ENCODE measurements at regions not wholly inside any gene's neighbourhood (a gene's known extent, or its start where the extent isn't known, plus 50 kb on each side); places are given as distances from the start of the nearest gene placed in this dataset.

GRCh38 chr18:57220930-57221483 is 74.1 kb downstream of the BOD1L2 start:
- H3K4me1 Mint-ChIP-seq, result no peaks in the 10 kb centered on the region

GRCh38 chr18:57223144-57223870 is 76.4 kb downstream of the BOD1L2 start:
- H3K4me1 Mint-ChIP-seq, result no peaks in the 10 kb centered on the region
- DNase-seq, result no peak
- H3K9me3 Mint-ChIP-seq, result no peaks in the 10 kb centered on the region
- CTCF ChIA-PET, result no interaction called here
- H3K4me3 Mint-ChIP-seq, result no peak overlapping the region
- H3K27ac Mint-ChIP-seq, result no peak overlapping the region
- no peaks in the 10 kb centered on the region for H3K36me3 Mint-ChIP-seq
- peaks cover 3% of the 10 kb centered on the region for H3K27me3 Mint-ChIP-seq

More at GRCh38 chr18:57220930-57221483, 74.1 kb downstream of the BOD1L2 start:
- peaks cover 3% of the 10 kb centered on the region for H3K27me3 Mint-ChIP-seq
- no peaks in the 10 kb centered on the region for H3K36me3 Mint-ChIP-seq
- CTCF ChIA-PET, result no interaction called here
- no peaks in the 10 kb centered on the region for H3K9me3 Mint-ChIP-seq
- DNase-seq, result no peak
- no peak overlapping the region for H3K27ac Mint-ChIP-seq
- no peak overlapping the region for H3K4me3 Mint-ChIP-seq

GRCh38 chr18:57230861-57231585 is 84.1 kb downstream of the BOD1L2 start:
- Mint-ChIP-seq H3K36me3 (no peaks in the 10 kb centered on the region), H3K4me1 (no peaks in the 10 kb centered on the region), H3K4me3 (no peak overlapping the region), H3K27me3 (peaks cover 5% of the 10 kb centered on the region), H3K27ac (no peak overlapping the region), H3K9me3 (no peaks in the 10 kb centered on the region)
- CTCF ChIA-PET, result no interaction called here
- DNase-seq, result no peak

DNA sequence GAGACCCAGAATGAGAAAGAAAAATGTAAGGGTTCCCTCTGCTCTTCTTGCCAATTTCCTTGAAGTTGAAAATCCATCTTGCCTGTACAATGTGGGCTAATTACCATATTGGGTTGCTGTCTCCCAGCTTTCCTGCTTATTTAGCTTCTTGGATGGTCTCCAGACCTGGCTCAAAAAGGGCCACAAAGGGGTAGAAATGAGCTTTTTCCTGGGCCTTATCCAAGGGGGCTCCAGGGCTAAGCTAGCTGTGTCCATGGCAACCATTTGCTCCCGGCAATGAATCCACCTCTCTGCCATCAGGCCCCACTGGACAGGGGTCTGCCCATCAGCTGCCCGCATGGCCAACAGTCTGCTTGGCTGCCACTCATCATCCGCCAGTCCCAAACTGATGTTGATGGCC is 85.0 kb downstream of the BOD1L2 start:
- CTCF ChIA-PET, result no interaction called here
- Mint-ChIP-seq H3K4me3 (no peak overlapping the region), H3K9me3 (no peaks in the 10 kb centered on the region), H3K27ac (no peak overlapping the region), H3K4me1 (no peaks in the 10 kb centered on the region), H3K27me3 (peaks cover 5% of the 10 kb centered on the region), H3K36me3 (no peaks in the 10 kb centered on the region)
- DNase-seq, result no peak

DNA sequence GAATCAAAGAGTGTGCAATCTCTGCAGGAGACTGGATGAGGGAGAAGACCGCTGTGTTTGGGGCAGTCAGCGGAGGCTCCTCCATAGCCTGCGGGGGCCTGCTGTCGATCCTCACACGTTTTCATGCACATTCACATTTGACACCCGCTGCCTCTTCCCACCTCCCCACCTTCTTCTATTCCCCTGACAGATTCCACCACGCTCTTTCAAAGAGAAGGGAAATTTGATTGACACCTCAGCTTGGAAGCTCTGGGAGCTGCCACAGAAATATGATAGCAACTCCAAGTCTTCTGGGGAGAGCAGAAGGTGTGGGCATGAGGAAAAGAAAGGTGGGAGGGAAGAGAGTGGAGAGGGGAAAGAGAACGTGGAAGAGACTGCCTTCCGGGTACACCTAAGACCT is 87.5 kb downstream of the BOD1L2 start:
- no peak for DNase-seq
- Mint-ChIP-seq H3K9me3 (no peaks in the 10 kb centered on the region), H3K4me3 (no peak overlapping the region), H3K27me3 (peaks cover 5% of the 10 kb centered on the region), H3K36me3 (no peaks in the 10 kb centered on the region), H3K4me1 (no peaks in the 10 kb centered on the region), H3K27ac (no peak overlapping the region)
- CTCF ChIA-PET, result no interaction called here

DNA sequence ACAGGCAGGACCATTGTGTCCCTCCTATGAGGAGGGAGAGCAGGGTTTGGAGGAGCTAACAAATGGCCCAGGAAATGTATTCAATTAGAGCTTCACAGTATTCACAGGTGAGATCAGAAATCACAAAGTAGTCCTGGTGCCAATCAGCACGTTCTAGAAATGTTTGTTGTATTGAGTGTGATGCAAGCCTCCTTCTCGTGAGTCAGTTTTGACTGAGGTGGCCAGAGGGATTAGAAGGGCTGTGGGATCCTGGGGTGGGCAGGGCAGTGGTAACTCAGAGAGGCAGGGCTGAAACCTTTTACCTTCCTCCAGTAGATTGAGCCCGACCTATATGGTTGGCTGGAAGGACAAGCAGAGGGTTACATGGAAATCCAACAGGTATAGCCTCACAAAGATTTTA is 95.0 kb downstream of the BOD1L2 start:
- no peaks in the 10 kb centered on the region for H3K9me3 Mint-ChIP-seq
- CTCF ChIA-PET, result no interaction called here
- DNase-seq, result no peak
- H3K4me3 Mint-ChIP-seq, result no peak overlapping the region
- H3K4me1 Mint-ChIP-seq, result no peaks in the 10 kb centered on the region
- H3K36me3 Mint-ChIP-seq, result no peaks in the 10 kb centered on the region
- H3K27ac Mint-ChIP-seq, result no peak overlapping the region
- no peaks in the 10 kb centered on the region for H3K27me3 Mint-ChIP-seq

- no peaks in the 10 kb centered on the region for H3K36me3 Mint-ChIP-seq
- no peak overlapping the region for H3K27ac Mint-ChIP-seq
- CTCF ChIA-PET, result no interaction called here
- H3K4me3 Mint-ChIP-seq, result no peak overlapping the region
- no peaks in the 10 kb centered on the region for H3K27me3 Mint-ChIP-seq
- DNase-seq, result no peak
- H3K9me3 Mint-ChIP-seq, result no peaks in the 10 kb centered on the region
- no peaks in the 10 kb centered on the region for H3K4me1 Mint-ChIP-seq
Observed at GRCh38 chr18:57242285-57242684, 95.4 kb downstream of the BOD1L2 start.

DNA sequence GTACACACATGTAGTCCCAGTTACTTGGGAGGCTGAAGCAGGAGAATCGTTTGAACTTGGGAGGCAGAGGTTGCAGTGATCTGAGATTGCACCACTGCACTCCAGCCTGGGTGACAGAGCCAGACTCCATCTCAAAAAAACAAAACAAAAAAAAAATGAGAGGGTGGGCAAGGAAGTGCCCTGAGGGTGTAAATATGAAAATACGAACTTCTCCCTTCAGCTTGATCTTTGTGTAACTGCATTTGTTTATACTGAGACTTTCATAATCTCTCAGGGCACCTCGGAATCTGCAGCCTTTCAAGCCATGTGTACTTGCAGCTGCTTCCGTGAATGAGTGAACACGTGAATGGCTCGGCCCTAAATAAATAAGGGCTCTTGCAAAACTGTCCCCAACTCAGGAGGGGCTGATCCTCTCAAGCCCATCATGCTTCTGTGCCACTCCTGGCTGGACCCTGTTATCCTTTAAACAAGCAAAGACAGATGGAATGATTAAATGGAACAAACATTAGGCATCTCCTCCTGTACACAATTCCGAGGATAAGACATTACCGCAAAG is 96.8 kb downstream of the BOD1L2 start:
- Mint-ChIP-seq H3K9me3 (no peaks in the 10 kb centered on the region), H3K27ac (no peak overlapping the region), H3K36me3 (no peaks in the 10 kb centered on the region), H3K27me3 (no peaks in the 10 kb centered on the region), H3K4me1 (no peaks in the 10 kb centered on the region), H3K4me3 (no peak overlapping the region)
- CTCF ChIA-PET, result no interaction called here
- no peak for DNase-seq

- Mint-ChIP-seq H3K4me3 (no peak overlapping the region), H3K27ac (no peak overlapping the region), H3K9me3 (no peaks in the 10 kb centered on the region), H3K27me3 (no peaks in the 10 kb centered on the region), H3K4me1 (no peaks in the 10 kb centered on the region), H3K36me3 (no peaks in the 10 kb centered on the region)
- CTCF ChIA-PET, result no interaction called here
- DNase-seq, result no peak
Observed at GRCh38 chr18:57249179-57249578, 102.3 kb downstream of the BOD1L2 start.

- CTCF ChIA-PET, result no interaction called here
- Mint-ChIP-seq H3K27me3 (no peaks in the 10 kb centered on the region), H3K4me1 (no peaks in the 10 kb centered on the region), H3K9me3 (no peaks in the 10 kb centered on the region), H3K4me3 (no peak overlapping the region), H3K27ac (no peak overlapping the region), H3K36me3 (no peaks in the 10 kb centered on the region)
- no peak for DNase-seq
Observed at GRCh38 chr18:57249883-57250282, 102.5 kb upstream of the ST8SIA3 start.

DNA sequence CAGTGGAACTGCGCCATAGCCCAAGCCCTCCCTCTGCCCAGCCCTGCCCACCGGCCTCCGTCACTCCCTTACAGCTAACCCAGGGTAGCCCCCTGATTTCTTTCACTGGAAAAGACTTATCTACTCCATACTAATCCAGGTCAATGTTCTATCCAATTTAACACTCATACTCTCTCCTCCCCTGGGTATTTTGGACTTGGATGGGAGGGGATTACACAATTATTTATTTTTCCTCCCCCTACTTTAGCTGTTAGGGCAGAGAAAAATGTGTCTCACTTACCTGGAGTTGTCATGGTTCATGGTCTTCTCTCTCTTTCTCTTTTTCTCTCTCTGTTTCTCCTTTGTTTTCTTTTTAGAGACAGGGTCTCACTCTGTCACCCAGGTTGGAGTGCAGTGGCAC is 100.6 kb upstream of the ST8SIA3 start:
- Mint-ChIP-seq H3K27ac (no peak overlapping the region), H3K9me3 (no peaks in the 10 kb centered on the region), H3K27me3 (no peaks in the 10 kb centered on the region), H3K36me3 (no peaks in the 10 kb centered on the region), H3K4me3 (no peak overlapping the region), H3K4me1 (no peaks in the 10 kb centered on the region)
- DNase-seq, result no peak
- CTCF ChIA-PET, result no interaction called here

- Mint-ChIP-seq H3K27me3 (no peaks in the 10 kb centered on the region), H3K9me3 (peaks cover 1% of the 10 kb centered on the region), H3K4me1 (no peaks in the 10 kb centered on the region), H3K36me3 (no peaks in the 10 kb centered on the region), H3K4me3 (no peak overlapping the region), H3K27ac (no peak overlapping the region)
- CTCF ChIA-PET, result no interaction called here
- DNase-seq, result no peak
Observed at GRCh38 chr18:57253903-57254302, 98.5 kb upstream of the ST8SIA3 start.

DNA sequence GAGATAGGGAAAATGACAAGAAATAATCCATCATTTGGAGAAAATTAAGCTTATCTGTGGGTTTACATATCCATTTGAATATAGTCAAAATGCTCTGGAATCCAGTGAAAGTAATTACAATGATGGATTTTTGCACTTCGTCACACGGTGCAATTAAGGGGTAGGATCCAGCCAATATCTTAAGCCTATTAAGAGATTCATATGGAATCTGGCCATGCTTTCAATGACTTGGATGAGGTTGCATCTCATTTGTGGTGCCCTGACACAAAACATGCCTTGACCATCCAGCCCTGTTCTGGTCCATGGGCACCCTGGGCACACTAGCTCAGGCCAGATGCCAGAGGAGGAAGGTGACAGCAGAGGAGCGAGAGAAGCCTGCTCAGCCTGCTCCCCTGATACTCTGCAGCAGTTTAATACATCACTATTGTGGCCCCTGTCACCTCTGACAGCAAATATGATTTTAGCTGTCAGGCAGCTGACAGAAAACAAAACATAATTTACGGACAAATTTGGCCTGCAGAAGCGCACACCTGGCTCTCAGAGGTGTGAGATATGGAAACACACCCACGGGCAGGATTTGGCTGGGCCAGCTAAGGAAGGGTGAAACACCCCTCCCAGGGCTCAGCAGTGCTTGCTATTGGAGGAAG is 94.1 kb upstream of the ST8SIA3 start:
- CTCF ChIA-PET, result no interaction called here
- no peaks in the 10 kb centered on the region for H3K36me3 Mint-ChIP-seq
- DNase-seq, result no peak
- H3K27me3 Mint-ChIP-seq, result no peaks in the 10 kb centered on the region
- no peaks in the 10 kb centered on the region for H3K4me1 Mint-ChIP-seq
- H3K4me3 Mint-ChIP-seq, result no peak overlapping the region
- peaks cover 6% of the 10 kb centered on the region for H3K9me3 Mint-ChIP-seq
- no peak overlapping the region for H3K27ac Mint-ChIP-seq

DNA sequence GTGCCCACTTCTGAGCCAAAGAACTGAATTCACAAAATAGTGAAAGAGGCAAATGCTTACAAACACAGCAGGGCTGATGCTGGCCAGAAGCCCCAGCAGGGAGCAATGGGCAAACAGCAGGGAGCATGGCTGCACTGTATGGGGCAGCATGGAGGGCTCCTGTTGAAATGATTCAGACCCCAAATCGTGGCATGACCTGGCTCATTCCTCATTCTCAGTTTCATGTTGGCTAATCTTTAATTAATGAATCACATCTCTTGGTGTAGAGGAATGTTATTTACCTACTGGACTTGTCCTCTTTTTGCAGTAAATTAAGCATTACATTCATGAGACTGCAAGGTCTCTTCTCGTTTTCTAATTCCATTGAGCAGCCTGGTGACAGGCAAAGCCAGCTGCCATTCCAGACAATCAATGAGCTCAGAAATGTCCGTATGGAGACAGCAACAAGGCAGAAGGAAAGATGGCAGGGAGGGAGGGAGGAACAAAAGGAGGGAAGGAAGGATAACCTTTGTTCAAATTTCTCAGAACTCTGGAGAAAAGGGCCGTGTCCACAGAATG is 84.9 kb upstream of the ST8SIA3 start:
- Mint-ChIP-seq H3K36me3 (no peaks in the 10 kb centered on the region), H3K9me3 (no peaks in the 10 kb centered on the region), H3K27ac (no peak overlapping the region), H3K27me3 (no peaks in the 10 kb centered on the region), H3K4me1 (no peaks in the 10 kb centered on the region), H3K4me3 (no peak overlapping the region)
- CTCF ChIA-PET, result no interaction called here
- no peak for DNase-seq
